ENCODE measurements at regions not wholly inside any gene's neighbourhood (a gene's known extent, or its start where the extent isn't known, plus 50 kb on each side); places are given as distances from the start of the nearest gene placed in this dataset.

DNA sequence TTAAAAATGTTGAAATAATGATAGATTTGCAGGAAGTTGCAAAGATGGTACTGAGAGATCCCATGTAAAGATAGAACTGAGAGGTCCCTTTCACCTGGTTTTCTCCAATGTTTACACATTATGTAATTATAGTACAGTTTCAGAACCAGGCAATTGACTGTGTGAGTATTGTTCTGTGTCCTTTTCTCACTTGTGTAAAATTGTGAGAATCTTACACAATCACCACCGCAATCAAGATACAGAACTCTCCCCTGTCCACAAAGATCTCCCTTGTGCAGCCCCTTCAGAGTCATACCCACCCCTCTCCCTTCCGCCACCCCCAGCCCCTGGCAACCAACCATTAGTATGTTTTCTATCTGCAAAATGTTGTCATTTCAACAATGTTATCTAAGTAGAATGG is 119.8 kb upstream of the NAV2 start:
- no peak for TF ChIP-seq EZH2 (IDR thresholded peaks at IDR 0.05; ENCODE audit: borderline replicate concordance, low read depth, low read length, severe bottlenecking)
- TF ChIP-seq, protein P1, sequence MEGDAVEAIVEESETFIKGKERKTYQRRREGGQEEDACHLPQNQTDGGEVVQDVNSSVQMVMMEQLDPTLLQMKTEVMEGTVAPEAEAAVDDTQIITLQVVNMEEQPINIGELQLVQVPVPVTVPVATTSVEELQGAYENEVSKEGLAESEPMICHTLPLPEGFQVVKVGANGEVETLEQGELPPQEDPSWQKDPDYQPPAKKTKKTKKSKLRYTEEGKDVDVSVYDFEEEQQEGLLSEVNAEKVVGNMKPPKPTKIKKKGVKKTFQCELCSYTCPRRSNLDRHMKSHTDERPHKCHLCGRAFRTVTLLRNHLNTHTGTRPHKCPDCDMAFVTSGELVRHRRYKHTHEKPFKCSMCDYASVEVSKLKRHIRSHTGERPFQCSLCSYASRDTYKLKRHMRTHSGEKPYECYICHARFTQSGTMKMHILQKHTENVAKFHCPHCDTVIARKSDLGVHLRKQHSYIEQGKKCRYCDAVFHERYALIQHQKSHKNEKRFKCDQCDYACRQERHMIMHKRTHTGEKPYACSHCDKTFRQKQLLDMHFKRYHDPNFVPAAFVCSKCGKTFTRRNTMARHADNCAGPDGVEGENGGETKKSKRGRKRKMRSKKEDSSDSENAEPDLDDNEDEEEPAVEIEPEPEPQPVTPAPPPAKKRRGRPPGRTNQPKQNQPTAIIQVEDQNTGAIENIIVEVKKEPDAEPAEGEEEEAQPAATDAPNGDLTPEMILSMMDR (IDR thresholded peaks at IDR 0.05; ENCODE audit: borderline replicate concordance, extremely low read depth, low read length, poor library complexity, severe bottlenecking): no peak
